MCF 10A (cell line): ENCODE measurements at regions not wholly inside any gene's neighbourhood (a gene's known extent, or its start where the extent isn't known, plus 50 kb on each side); places are given as distances from the start of the nearest gene placed in this dataset.

Experiments
- BruUV-seq: library from RNA; stranded (reverse); fragments of 400-500 nt; replicated peaks from 2 replicates; lab custom pipeline; 2021; lab: Mats Ljungman, UMichigan
- CTCF ChIA-PET: fragments of 300-600 bp; sonication (Branson Sonifier 250); formaldehyde crosslinking; extraction: SDS; loops from one replicate; lab custom pipeline; 2021; ENCODE audit warnings: antibody characterized with exemption, inconsistent platforms; lab: Yijun Ruan, JAX
- POLR2A ChIA-PET: fragments of 300-600, 350-650 bp; sonication (Branson Sonifier 250); formaldehyde crosslinking; extraction: SDS; loops from one replicate; lab custom pipeline; 2020; ENCODE audit warnings: antibody characterized with exemption, inconsistent platforms; lab: Yijun Ruan, JAX
- DNase-seq: peaks from one replicate; pipeline ENCODE4 v3.0.0-alpha.2; 2018; ENCODE audit not compliant: unreplicated experiment
- H3K27ac Mint-ChIP-seq: one replicate; pipeline ENCODE4 v1.8.0; 2022; ENCODE audit warnings: mild to moderate bottlenecking, low read depth, mixed read lengths; ENCODE audit not compliant: unreplicated experiment
- H3K27me3 Mint-ChIP-seq: one replicate; pipeline ENCODE4 v1.8.0; 2022; ENCODE audit warnings: mixed read lengths; ENCODE audit not compliant: insufficient read depth, unreplicated experiment
- H3K36me3 Mint-ChIP-seq: one replicate; pipeline ENCODE4 v1.8.0; 2022; ENCODE audit warnings: mild to moderate bottlenecking, moderate library complexity, mixed read lengths; ENCODE audit not compliant: insufficient read depth, unreplicated experiment
- H3K4me1 Mint-ChIP-seq: one replicate; pipeline ENCODE4 v1.8.0; 2022; ENCODE audit warnings: mixed read lengths; ENCODE audit not compliant: insufficient read depth, unreplicated experiment
- H3K4me3 Mint-ChIP-seq: one replicate; pipeline ENCODE4 v1.8.0; 2022; ENCODE audit warnings: mild to moderate bottlenecking, moderate library complexity, mixed read lengths; ENCODE audit not compliant: unreplicated experiment
- H3K9me3 Mint-ChIP-seq: one replicate; pipeline ENCODE4 v1.8.0; 2022; ENCODE audit warnings: mixed read lengths; ENCODE audit not compliant: unreplicated experiment
- intact Hi-C: fragments of 100-400 bp; cut with micrococcal nuclease; formaldehyde crosslinking; loops from 2 replicates; pipeline ENCODE4 v1.14.1; 2022
- TF ChIP-seq, protein P1 (sequence below): fragments of 200-600 bp; IDR thresholded peaks from one replicate; pipeline ENCODE4 v1.8.0; 2022; ENCODE audit warnings: antibody characterized with exemption, mild to moderate bottlenecking; ENCODE audit not compliant: unreplicated experiment

DNA sequence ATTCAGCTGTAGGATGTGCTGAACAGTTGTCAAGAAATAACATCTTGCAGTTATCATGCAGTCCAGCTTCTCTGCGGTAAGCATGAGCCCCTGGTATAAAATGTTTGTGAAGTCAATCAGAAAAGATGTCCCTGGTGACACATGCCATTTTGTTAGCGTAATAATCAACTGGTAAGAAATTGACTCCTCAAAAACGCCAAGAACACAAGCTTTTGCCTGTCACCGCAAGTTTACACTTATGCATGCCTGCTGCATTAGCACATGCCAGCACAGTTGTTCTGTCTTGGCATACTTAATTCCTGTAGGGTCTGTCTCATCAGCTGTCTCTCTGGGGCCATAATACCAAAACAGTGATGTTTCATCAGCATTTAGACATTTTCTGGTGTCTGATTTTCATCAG, 524.8 kb upstream of the DSEL start:
- Mint-ChIP-seq H3K4me1 (no peaks in the 10 kb centered on the region), H3K9me3 (no peaks in the 10 kb centered on the region), H3K27ac (no peak overlapping the region), H3K27me3 (no peaks in the 10 kb centered on the region), H3K36me3 (no peaks in the 10 kb centered on the region), H3K4me3 (no peak overlapping the region)
- ChIA-PET CTCF (interaction anchor here (0.9 kb wide), 1 partner anchor 38 kb away, joined by 4 read pairs; no protein-coding TSS in a partner anchor), POLR2A (no interaction called here)
- intact Hi-C loops, result no loop called here
- DNase-seq, result no peak
- TF ChIP-seq, protein P1, sequence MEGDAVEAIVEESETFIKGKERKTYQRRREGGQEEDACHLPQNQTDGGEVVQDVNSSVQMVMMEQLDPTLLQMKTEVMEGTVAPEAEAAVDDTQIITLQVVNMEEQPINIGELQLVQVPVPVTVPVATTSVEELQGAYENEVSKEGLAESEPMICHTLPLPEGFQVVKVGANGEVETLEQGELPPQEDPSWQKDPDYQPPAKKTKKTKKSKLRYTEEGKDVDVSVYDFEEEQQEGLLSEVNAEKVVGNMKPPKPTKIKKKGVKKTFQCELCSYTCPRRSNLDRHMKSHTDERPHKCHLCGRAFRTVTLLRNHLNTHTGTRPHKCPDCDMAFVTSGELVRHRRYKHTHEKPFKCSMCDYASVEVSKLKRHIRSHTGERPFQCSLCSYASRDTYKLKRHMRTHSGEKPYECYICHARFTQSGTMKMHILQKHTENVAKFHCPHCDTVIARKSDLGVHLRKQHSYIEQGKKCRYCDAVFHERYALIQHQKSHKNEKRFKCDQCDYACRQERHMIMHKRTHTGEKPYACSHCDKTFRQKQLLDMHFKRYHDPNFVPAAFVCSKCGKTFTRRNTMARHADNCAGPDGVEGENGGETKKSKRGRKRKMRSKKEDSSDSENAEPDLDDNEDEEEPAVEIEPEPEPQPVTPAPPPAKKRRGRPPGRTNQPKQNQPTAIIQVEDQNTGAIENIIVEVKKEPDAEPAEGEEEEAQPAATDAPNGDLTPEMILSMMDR, result no peak
- no TSS peak for BruUV-seq

DNA sequence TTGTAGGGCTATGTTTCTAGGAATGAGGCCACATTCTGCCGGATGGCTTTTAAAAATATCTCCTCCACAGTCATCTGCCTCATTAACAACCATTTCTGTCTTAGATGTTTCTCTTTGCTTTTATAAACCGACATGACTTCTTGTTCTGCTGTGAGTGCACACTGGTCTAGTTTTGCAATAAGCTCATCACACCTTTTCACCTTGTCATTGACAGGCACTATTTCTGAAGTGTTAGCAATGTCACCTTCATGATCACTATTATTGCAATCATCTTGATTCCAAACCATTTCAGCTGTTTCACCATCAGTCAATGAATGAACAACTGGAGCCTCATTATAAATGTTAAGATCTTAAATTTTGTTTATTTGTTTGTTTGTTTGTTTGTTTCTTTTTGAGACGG, 523.7 kb upstream of the DSEL start:
- H3K4me3 Mint-ChIP-seq, result no peak overlapping the region
- intact Hi-C loops, result no loop called here
- DNase-seq, result no peak
- H3K4me1 Mint-ChIP-seq, result no peaks in the 10 kb centered on the region
- no peaks in the 10 kb centered on the region for H3K36me3 Mint-ChIP-seq
- no peak overlapping the region for H3K27ac Mint-ChIP-seq
- POLR2A ChIA-PET, result no interaction called here
- CTCF ChIA-PET, result interaction anchor here (0.6 kb wide), 1 partner anchor 77 kb away, joined by 3 read pairs; no protein-coding TSS in a partner anchor
- no peaks in the 10 kb centered on the region for H3K27me3 Mint-ChIP-seq
- TF ChIP-seq, protein P1, result no peak
- no peaks in the 10 kb centered on the region for H3K9me3 Mint-ChIP-seq
- BruUV-seq, result no TSS peak

GRCh38 chr18:68035774-68036522, 519.4 kb upstream of the DSEL start:
- H3K9me3 Mint-ChIP-seq, result no peaks in the 10 kb centered on the region
- ChIA-PET POLR2A (no interaction called here), CTCF (no interaction called here)
- peaks cover 13% of the 10 kb centered on the region for H3K4me1 Mint-ChIP-seq
- no TSS peak for BruUV-seq
- H3K27me3 Mint-ChIP-seq, result no peaks in the 10 kb centered on the region
- intact Hi-C loops, result no loop called here
- no peak overlapping the region for H3K27ac Mint-ChIP-seq
- TF ChIP-seq, protein P1, result no peak
- H3K4me3 Mint-ChIP-seq, result no peak overlapping the region
- no peak for DNase-seq
- no peaks in the 10 kb centered on the region for H3K36me3 Mint-ChIP-seq

GRCh38 chr18:68034296-68034695, 517.8 kb upstream of the DSEL start:
- no TSS peak for BruUV-seq
- POLR2A ChIA-PET, result no interaction called here
- DNase-seq, result no peak
- Mint-ChIP-seq H3K9me3 (no peaks in the 10 kb centered on the region), H3K4me1 (peaks cover 13% of the 10 kb centered on the region), H3K27ac (no peak overlapping the region), H3K4me3 (no peak overlapping the region), H3K27me3 (no peaks in the 10 kb centered on the region), H3K36me3 (no peaks in the 10 kb centered on the region)
- CTCF ChIA-PET, result no interaction called here
- intact Hi-C loops, result no loop called here
- TF ChIP-seq, protein P1, result no peak
